GM13977 (cell line): ENCODE measurements at regions not wholly inside any gene's neighbourhood (a gene's known extent, or its start where the extent isn't known, plus 50 kb on each side); places are given as distances from the start of the nearest gene placed in this dataset.

Source experiments
- DNase-seq: peaks from one replicate; pipeline ENCODE4 v3.0.0; 2012; ENCODE audit warnings: low spot score
- CTCF ChIP-seq: IDR thresholded peaks from 2 replicates; pipeline ENCODE4 v1.5.1; 2012; ENCODE audit warnings: mild to moderate bottlenecking, control low read depth; ENCODE audit not compliant: insufficient read depth; ENCODE audit errors: extremely low read depth, missing control alignments
- in situ Hi-C: fragments of 300-500 bp; cut with MboI; formaldehyde crosslinking; loops from one replicate; pipeline ENCODE4 v1.12.0; 2022; ENCODE audit warnings: low sequenced_read_pairs, low pct_unique_long_range_greater_than_20kb, mixed read lengths, inconsistent platforms; ENCODE audit not compliant: unreplicated experiment

- in situ Hi-C loops = no loop called here
- TF ChIP-seq CTCF = no peak
Observed at GRCh38 chr2:120600786-120601185, 134.9 kb upstream of the GLI2 start.

DNA sequence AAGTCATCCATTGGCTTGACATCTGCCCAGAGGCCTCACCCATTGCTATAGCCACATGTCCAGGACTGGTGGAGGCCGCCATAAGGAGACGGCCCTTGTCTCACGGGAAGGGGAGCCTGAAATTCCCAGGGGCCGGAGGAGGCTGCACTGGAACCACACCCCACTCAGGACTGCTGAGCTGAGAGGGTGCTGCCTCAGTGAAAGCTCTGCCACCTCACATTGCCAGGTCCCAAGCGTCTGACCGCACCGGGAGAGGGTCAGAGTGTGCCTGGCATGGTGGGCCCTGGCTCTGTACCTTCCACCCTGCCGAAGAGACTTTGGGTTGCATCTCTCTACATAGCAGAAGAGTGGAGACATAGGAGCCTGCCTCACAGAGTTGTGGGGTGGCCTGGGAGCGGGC is 134.1 kb upstream of the GLI2 start:
- no peak for TF ChIP-seq CTCF
- in situ Hi-C loops = no loop called here
- no peak for DNase-seq

More at GRCh38 chr2:120600786-120601185, 134.9 kb upstream of the GLI2 start:
- DNase-seq = no peak

GRCh38 chr2:120602251-120602650 is 133.4 kb upstream of the GLI2 start:
- TF ChIP-seq CTCF = no peak
- no peak for DNase-seq
- in situ Hi-C loops = no loop called here

- no peak for TF ChIP-seq CTCF
- DNase-seq = no peak
- in situ Hi-C loops = no loop called here
Observed at GRCh38 chr2:120604767-120605166, 130.9 kb upstream of the GLI2 start.

DNA sequence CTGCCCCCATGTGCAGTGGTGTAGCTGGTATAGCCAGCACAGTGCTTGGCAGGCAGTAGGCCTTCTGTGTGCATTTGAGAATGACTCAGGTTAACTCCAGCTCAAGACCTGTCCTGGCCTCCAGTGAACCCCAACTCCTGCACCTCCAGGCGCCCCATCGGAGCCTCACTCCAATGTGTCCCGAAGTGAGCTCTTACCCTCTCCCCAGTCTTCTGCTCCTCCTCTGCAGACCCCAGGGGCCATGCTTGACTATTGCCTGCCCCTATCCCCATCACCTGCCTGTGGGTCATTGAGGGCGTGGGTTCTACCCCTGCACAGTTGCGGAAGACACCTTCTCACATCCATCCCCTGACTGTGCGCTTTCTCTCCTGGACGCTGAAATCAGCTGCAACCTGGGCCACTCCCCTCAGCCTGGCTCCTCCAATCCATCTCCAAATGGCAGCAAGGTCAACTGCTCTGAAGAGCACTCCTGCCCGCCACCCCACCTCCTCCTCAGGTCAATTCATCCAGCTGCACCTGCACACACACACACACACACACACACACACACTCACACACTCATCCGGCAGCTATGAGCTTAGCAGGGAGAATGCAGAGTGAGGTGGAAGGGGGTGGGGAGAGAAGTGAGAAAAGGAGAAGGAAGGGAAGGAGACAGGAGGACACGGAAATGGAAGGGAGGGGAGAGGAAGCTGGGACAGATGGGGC is 130.3 kb upstream of the GLI2 start:
- no peak for DNase-seq
- in situ Hi-C loops = no loop called here

DNA sequence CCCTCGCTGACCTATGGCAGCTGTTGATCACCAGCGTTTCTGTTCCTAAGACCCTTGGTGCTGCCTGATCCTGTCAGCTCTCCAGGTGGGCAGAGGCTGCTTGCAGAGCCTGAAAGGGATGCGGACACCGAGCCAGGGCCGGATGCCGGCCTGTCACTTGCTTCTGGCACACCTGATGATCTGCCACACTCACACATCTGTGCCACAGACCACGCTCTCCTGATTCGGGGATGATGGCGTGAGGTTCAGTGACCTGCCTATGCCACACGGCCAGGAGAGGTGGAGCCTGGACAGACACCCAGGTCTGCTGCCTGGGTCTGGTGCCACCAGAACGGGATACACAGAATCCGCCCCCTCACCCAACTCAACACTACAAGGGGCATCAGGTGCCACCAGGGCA is 129.4 kb upstream of the GLI2 start:
- no peak for TF ChIP-seq CTCF
- in situ Hi-C loops = no loop called here
- no peak for DNase-seq

More for the DNA sequence above, 130.3 kb upstream of the GLI2 start:
- no peak for TF ChIP-seq CTCF

DNA sequence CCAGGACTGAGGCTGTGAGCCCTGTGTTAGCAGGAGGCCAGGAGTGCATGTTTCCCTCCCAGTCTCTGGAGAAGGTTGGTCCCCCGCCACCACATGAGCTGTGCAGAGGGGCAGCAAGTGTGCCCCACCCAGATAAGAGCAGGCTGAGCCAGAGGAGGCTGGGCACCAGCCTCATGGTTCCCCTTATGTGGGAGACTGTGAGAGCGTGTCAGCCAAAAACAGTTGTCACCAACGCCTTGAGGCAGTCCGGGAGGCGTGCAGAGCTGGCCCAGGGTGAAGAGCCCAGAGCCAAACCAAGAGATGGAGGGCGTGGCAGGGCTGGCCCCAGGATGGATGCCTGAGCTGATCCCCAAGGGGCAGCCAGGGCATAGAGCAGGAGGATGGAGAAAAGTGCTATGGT is 128.7 kb upstream of the GLI2 start:
- DNase-seq = no peak
- TF ChIP-seq CTCF = no peak
- in situ Hi-C loops = no loop called here
